Peyer's patch (tissue), 4 donors: ENCODE measurements at regions not wholly inside any gene's neighbourhood (a gene's known extent, or its start where the extent isn't known, plus 50 kb on each side); places are given as distances from the start of the nearest gene placed in this dataset.

ENCODE experiments used
- CTCF ChIP-seq, 6 experiments: fragments of 450-650 bp in 4 of 6; fragments of 200-600 bp in 2 of 6; sonication (generic) in 1 of 6; IDR thresholded peaks; one replicate each; pipeline ENCODE4 v1.5.1; 2017 to 2019; ENCODE audit warnings: antibody characterized with exemption in 6 of 6, mild to moderate bottlenecking in 3 of 6, moderate library complexity in 1 of 6
- POLR2A ChIP-seq, 2 donors: fragments of 450-650 bp; IDR thresholded peaks; one replicate each; pipeline ENCODE4 v1.5.1; 2017; ENCODE audit warnings: antibody characterized with exemption in 2 of 2, mild to moderate bottlenecking in 2 of 2, moderate library complexity in 2 of 2

- TF ChIP-seq CTCF (IDR thresholded peaks at IDR 0.05) (no peak), POLR2A (IDR thresholded peaks at IDR 0.05) (no peak)
Observed at GRCh38 chr13:111850976-111851375, 216.0 kb upstream of the SOX1 start.
